Breast epithelium (tissue), 4 donors: ENCODE measurements at regions not wholly inside any gene's neighbourhood (a gene's known extent, or its start where the extent isn't known, plus 50 kb on each side); places are given as distances from the start of the nearest gene placed in this dataset.

Experiments
- DNase-seq, 2 donors: peaks; one replicate each; pipeline ENCODE4 v3.0.0-alpha.2; 2019; ENCODE audit warnings: low spot score in 2 of 2
- H3K27ac ChIP-seq, 2 donors: fragments of 200-600 bp; sonication (generic) in 1 of 2; one replicate each; pipeline ENCODE4 v1.5.1; 2016 to 2019; ENCODE audit warnings: mild to moderate bottlenecking in 1 of 2
- H3K27me3 ChIP-seq, 2 donors: fragments of 200-600 bp; sonication (generic) in 1 of 2; one replicate each; pipeline versions ENCODE4 v1.5.1 to v1.6.0; 2017 to 2019; ENCODE audit warnings: control low read depth in 1 of 2, mild to moderate bottlenecking in 1 of 2
- H3K36me3 ChIP-seq: fragments of 200-600 bp; one replicate; pipeline ENCODE4 v1.5.1; 2019
- H3K4me1 ChIP-seq, 2 donors: fragments of 200-600 bp; sonication (generic); one replicate each; pipeline ENCODE4 v1.5.1; 2016 to 2019; ENCODE audit warnings: control low read depth in 1 of 2
- H3K4me3 ChIP-seq, 3 donors: fragments of 200-600 bp; sonication (generic); 1 replicate in 2 of 3; 2 replicates in 1 of 3; pipeline ENCODE4 v1.5.1; 2016 to 2019; ENCODE audit warnings: mild to moderate bottlenecking in 3 of 3, moderate library complexity in 2 of 3
- H3K9me3 ChIP-seq, 2 donors: fragments of 200-600 bp; sonication (generic) in 1 of 2; one replicate each; pipeline ENCODE4 v1.5.1; 2016 to 2019; ENCODE audit warnings: control low read depth in 1 of 2
- CTCF ChIP-seq, 3 donors: fragments of 450-650 bp; IDR thresholded peaks; one replicate each; pipeline ENCODE4 v1.5.1; 2016 to 2017; ENCODE audit warnings: antibody characterized with exemption in 3 of 3, mild to moderate bottlenecking in 3 of 3, moderate library complexity in 3 of 3
- POLR2A ChIP-seq: fragments of 450-650 bp; IDR thresholded peaks from one replicate; pipeline ENCODE4 v1.6.1; 2016; ENCODE audit warnings: antibody characterized with exemption, mild to moderate bottlenecking, moderate library complexity
- POLR2AphosphoS5 ChIP-seq, 3 donors: sonication (generic); formaldehyde crosslinking; IDR thresholded peaks; one replicate each; pipeline ENCODE4 v1.6.1; 2017; ENCODE audit warnings: antibody characterized with exemption in 3 of 3
- intact Hi-C: fragments of 100-400 bp; cut with DNase I; formaldehyde crosslinking; loops from one replicate; pipeline ENCODE4 v1.15.1; 2023; ENCODE audit warnings: low total_unique reads

DNA sequence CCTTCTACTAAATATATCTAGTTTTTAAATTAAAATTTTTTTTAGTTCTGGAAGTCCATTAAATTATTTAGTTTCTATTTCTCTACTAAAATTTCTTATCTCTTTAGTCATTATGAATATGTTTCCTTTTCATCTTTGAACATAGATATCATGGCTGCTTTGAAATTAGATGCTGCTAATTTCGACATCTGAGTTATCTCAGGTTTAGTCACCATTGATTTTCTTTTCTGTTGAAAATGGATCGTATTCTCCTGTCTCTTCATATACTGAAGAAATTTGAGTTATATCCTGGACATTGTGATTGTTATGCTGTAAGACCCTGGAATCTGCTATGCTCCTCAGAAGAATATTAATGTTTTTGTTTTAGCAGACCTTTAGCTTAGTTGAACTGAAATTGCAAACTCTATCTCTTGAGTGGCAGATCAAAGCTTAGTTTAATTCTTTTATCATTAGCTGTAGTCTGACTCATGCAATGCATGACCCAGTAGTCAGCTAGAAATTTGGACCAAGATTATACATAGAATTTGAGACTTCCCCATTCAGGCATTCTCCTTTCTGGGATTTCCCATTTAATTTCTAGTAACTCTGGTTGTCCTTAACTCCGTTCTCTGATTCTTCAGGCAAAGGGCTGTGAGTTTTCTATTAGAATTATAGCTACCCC, 439.8 kb upstream of the IL12A start:
- Histone ChIP-seq H3K4me1 (no peaks in the 10 kb centered on the region), H3K27ac (no peak overlapping the region), H3K4me3 (no peak overlapping the region), H3K27me3 (no peaks in the 10 kb centered on the region), H3K9me3 (peaks cover 0 to 12% of the 10 kb centered on the region in 2 donors), H3K36me3 (no peaks in the 10 kb centered on the region)
- DNase-seq: no peak
- intact Hi-C loops: no loop called here
- TF ChIP-seq POLR2A (no peak), POLR2AphosphoS5 (IDR thresholded peaks at IDR 0.05) (no peak), CTCF (IDR thresholded peaks at IDR 0.05) (no peak)

DNA sequence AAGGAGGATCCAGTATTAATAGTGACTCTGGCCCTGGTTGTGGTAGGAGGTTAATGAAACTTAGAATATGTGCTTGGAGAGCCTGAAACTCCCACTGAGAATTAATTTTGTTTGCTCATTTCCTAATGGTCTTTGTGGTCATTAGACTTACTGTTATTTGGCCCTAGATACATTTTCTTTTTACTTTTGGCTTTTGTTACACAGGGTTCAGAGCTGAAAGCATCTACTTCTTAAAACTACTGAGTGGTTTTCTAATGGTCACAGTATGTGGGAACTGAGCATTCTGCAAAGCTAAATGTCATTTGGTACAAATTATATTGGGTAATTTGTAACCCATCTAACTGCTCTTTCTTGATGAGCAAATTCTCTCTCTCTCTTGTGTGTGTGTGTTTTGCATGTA, 433.4 kb upstream of the IL12A start:
- Histone ChIP-seq H3K4me3 (no peak overlapping the region), H3K27me3 (no peaks in the 10 kb centered on the region), H3K27ac (no peak overlapping the region), H3K4me1 (no peaks in the 10 kb centered on the region), H3K36me3 (no peaks in the 10 kb centered on the region), H3K9me3 (no peaks in the 10 kb centered on the region)
- TF ChIP-seq CTCF (IDR thresholded peaks at IDR 0.05) (no peak), POLR2A (no peak)
- no peak for DNase-seq
- intact Hi-C loops: no loop called here

DNA sequence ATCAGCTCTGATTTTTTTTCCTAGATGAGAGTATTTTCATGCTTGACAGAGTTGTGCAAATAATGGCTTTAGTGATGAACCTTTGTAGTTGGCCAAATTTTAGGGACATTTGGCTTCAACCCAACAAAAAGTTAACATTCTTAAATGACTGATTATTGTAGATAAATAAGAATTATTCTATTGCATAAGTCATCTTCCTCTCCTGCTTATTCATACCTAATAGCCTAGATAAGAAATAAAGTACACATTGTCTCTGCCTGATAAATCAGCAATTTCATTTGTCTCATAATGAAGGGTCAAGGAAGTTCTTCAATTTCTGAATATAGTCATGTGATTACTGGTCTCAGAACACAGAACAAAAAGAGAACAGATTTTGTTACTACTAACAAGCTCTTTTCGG, 428.9 kb upstream of the IL12A start:
- no peaks in the 10 kb centered on the region for H3K36me3 ChIP-seq
- no peak for DNase-seq

GRCh38 chr3:159560214-159560979, 428.2 kb upstream of the IL12A start:
- Histone ChIP-seq H3K36me3 (no peaks in the 10 kb centered on the region), H3K4me1 (no peaks in the 10 kb centered on the region), H3K27me3 (no peaks in the 10 kb centered on the region), H3K9me3 (no peaks in the 10 kb centered on the region), H3K4me3 (no peak overlapping the region), H3K27ac (no peak overlapping the region)
- no peak for DNase-seq
- intact Hi-C loops: no loop called here
- TF ChIP-seq POLR2A: no peak
- TF ChIP-seq CTCF (IDR thresholded peaks at IDR 0.05): no peak
- TF ChIP-seq POLR2AphosphoS5 (IDR thresholded peaks at IDR 0.05): no peak

More for the DNA sequence above, 428.9 kb upstream of the IL12A start:
- intact Hi-C loops: no loop called here
- H3K4me3 ChIP-seq: no peak overlapping the region
- H3K27me3 ChIP-seq: no peaks in the 10 kb centered on the region
- no peaks in the 10 kb centered on the region for H3K9me3 ChIP-seq
- no peaks in the 10 kb centered on the region for H3K4me1 ChIP-seq
- no peak for TF ChIP-seq CTCF (IDR thresholded peaks at IDR 0.05)
- TF ChIP-seq POLR2A: no peak
- no peak overlapping the region for H3K27ac ChIP-seq

DNA sequence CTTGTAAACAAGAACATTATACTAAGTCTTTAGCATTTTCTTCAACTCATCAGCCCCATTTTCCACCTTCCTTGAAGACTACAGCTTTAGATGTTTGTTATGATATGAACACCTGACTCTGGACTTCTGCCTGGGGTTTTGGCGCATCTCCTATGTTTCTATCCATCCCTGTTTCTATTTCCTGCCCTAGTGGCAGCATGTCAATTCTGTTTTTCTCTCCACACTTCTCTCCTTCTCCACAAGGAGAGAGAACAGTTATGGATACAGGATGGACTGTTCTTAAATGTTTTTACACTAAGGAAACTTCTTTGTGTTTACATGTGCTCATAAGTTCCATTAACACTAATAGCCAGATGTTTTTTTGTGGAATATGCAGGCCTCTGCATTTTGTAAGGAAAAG, 423.3 kb upstream of the IL12A start:
- Histone ChIP-seq H3K9me3 (no peaks in the 10 kb centered on the region), H3K27ac (no peak overlapping the region), H3K27me3 (no peaks in the 10 kb centered on the region), H3K4me3 (no peak overlapping the region), H3K36me3 (no peaks in the 10 kb centered on the region), H3K4me1 (no peaks in the 10 kb centered on the region)
- intact Hi-C loops: no loop called here
- TF ChIP-seq CTCF (IDR thresholded peaks at IDR 0.05) (no peak), POLR2A (no peak), POLR2AphosphoS5 (IDR thresholded peaks at IDR 0.05) (no peak)
- DNase-seq: no peak
